Nephron (organoid): ENCODE measurements at regions not wholly inside any gene's neighbourhood (a gene's known extent, or its start where the extent isn't known, plus 50 kb on each side); places are given as distances from the start of the nearest gene placed in this dataset.
"Not testable (repeated sequence)": the region's sequence is repeated elsewhere in the genome, so short reads cannot be mapped to it uniquely, and the experiment has no call there.

Experiments
- H3K27ac Mint-ChIP-seq, 3 experiments: 2 replicates each; pipeline ENCODE4 v1.8.0; 2020; ENCODE audit warnings: mixed read lengths in 3 of 3, mild to moderate bottlenecking in 2 of 3, moderate library complexity in 1 of 3
- H3K27me3 Mint-ChIP-seq: 2 replicates; pipeline ENCODE4 v1.8.0; 2021; ENCODE audit warnings: low read depth, mild to moderate bottlenecking, moderate library complexity, mixed read lengths
- H3K36me3 Mint-ChIP-seq: 2 replicates; pipeline ENCODE4 v1.8.0; 2020; ENCODE audit warnings: low read depth, mixed read lengths
- H3K4me1 Mint-ChIP-seq: 2 replicates; pipeline ENCODE4 v1.8.0; 2020; ENCODE audit warnings: mixed read lengths
- H3K4me3 Mint-ChIP-seq, 3 experiments: 2 replicates each; pipeline ENCODE4 v1.8.0; 2020; ENCODE audit warnings: mild to moderate bottlenecking in 3 of 3, mixed read lengths in 3 of 3, moderate library complexity in 2 of 3
- H3K9me3 Mint-ChIP-seq: 2 replicates; pipeline ENCODE4 v1.8.0; 2020; ENCODE audit warnings: mixed read lengths
- TF ChIP-seq, protein P1 (sequence below), 3 experiments: fragments of 200-600 bp; sonication (generic); IDR thresholded peaks; one replicate each; pipeline ENCODE4 v1.5.0; 2021; ENCODE audit warnings: antibody characterized with exemption in 3 of 3; ENCODE audit not compliant: unreplicated experiment in 3 of 3

DNA sequence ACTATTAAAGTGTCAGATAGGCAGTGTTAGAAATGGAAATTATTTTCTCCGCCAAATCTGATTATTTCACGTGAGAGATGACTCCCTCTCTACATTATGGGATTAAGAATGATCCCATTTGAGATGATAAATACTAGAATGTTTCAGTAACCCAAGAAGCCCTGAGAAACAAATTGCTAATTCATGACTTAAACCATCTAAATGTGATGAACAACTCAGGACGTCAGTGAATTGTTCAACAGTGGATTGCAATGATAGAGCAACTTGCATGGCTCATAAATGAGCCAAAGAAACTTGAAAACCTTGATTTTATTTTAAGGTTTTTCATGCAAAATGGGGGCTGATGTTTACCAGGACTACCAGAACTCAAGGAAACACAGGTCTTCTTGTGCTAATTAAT is 350.5 kb upstream of the WWC1 start:
- Mint-ChIP-seq H3K4me1 (peaks cover 46% of the 10 kb centered on the region), H3K9me3 (no peaks in the 10 kb centered on the region), H3K27ac (no peak overlapping the region), H3K4me3 (no peak overlapping the region), H3K36me3 (no peaks in the 10 kb centered on the region), H3K27me3 (peaks cover 6% of the 10 kb centered on the region)
- TF ChIP-seq, protein P1, sequence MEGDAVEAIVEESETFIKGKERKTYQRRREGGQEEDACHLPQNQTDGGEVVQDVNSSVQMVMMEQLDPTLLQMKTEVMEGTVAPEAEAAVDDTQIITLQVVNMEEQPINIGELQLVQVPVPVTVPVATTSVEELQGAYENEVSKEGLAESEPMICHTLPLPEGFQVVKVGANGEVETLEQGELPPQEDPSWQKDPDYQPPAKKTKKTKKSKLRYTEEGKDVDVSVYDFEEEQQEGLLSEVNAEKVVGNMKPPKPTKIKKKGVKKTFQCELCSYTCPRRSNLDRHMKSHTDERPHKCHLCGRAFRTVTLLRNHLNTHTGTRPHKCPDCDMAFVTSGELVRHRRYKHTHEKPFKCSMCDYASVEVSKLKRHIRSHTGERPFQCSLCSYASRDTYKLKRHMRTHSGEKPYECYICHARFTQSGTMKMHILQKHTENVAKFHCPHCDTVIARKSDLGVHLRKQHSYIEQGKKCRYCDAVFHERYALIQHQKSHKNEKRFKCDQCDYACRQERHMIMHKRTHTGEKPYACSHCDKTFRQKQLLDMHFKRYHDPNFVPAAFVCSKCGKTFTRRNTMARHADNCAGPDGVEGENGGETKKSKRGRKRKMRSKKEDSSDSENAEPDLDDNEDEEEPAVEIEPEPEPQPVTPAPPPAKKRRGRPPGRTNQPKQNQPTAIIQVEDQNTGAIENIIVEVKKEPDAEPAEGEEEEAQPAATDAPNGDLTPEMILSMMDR (IDR thresholded peaks at IDR 0.05; ENCODE audit: unreplicated experiment in 3 of 3) = no peak

- not testable (repeated sequence) for H3K4me3 Mint-ChIP-seq, H3K27me3 Mint-ChIP-seq, H3K36me3 Mint-ChIP-seq, H3K27ac Mint-ChIP-seq, H3K9me3 Mint-ChIP-seq
- H3K4me1 Mint-ChIP-seq = peaks cover 52% of the 10 kb centered on the region
These were observed 349.9 kb upstream of the WWC1 start for GRCh38 chr5:167941556-167941955.

- Mint-ChIP-seq H3K4me3 (no peak overlapping the region), H3K4me1 (peaks cover 57% of the 10 kb centered on the region), H3K27me3 (no peaks in the 10 kb centered on the region), H3K27ac (no peak overlapping the region), H3K36me3 (no peaks in the 10 kb centered on the region), H3K9me3 (no peaks in the 10 kb centered on the region)
- TF ChIP-seq, protein P1 (IDR thresholded peaks at IDR 0.05; ENCODE audit: unreplicated experiment in 3 of 3) = no peak
These were observed 348.1 kb upstream of the WWC1 start for GRCh38 chr5:167943343-167943742.

DNA sequence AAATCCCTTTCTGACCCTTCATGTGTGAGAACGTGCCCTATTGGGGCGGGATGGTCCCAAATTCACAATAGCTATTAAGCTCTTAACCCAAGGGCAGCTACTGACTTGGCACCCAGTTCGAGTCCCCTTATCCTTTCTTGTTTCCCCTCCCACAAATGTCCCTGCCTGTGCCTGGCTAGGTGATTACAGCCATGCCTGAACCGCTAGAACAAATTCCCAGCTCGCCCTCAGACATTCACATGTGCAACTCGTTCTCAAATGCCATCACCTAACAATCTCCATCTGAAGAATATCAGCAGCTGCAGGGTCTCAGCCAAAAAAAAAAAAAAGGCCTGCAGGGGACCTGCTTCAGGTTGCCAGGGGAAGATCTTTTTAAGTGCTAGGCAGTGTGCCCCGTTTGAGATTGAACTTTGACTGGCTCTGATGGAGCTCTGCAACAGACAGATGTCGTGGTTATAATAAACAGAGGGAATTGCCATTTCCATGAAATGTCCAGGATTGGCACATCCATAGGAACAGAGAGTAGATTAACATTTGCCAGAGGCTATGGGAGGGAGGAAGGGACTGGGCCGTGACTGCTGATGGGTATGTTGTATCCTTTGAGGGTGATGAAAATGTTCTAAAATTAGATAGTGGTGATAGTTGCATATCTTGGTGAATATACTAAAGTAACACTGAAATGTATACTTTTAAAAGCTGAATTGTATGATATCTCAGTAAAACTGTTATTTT is 347.2 kb upstream of the WWC1 start:
- peaks cover 57% of the 10 kb centered on the region for H3K4me1 Mint-ChIP-seq
- H3K4me3 Mint-ChIP-seq = no peak overlapping the region
- no peaks in the 10 kb centered on the region for H3K36me3 Mint-ChIP-seq
- H3K9me3 Mint-ChIP-seq = no peaks in the 10 kb centered on the region
- TF ChIP-seq, protein P1 (IDR thresholded peaks at IDR 0.05; ENCODE audit: unreplicated experiment in 3 of 3) = no peak
- no peaks in the 10 kb centered on the region for H3K27me3 Mint-ChIP-seq
- peak overlapping the region in 1 of 3 experiments; percentile 4 for H3K27ac Mint-ChIP-seq

- Mint-ChIP-seq H3K4me1 (peaks cover 57% of the 10 kb centered on the region), H3K4me3 (peak overlapping the region in 1 of 3 experiments; percentile 6), H3K27me3 (no peaks in the 10 kb centered on the region), H3K27ac (peak overlapping the region; percentile 67 to 83 (median 82)), H3K36me3 (no peaks in the 10 kb centered on the region), H3K9me3 (no peaks in the 10 kb centered on the region)
- TF ChIP-seq, protein P1 (IDR thresholded peaks at IDR 0.05; ENCODE audit: unreplicated experiment in 3 of 3) = no peak
These were observed 345.7 kb upstream of the WWC1 start for GRCh38 chr5:167945542-167946384.

- TF ChIP-seq, protein P1 (IDR thresholded peaks at IDR 0.05; ENCODE audit: unreplicated experiment in 3 of 3) = no peak
- Mint-ChIP-seq H3K36me3 (no peaks in the 10 kb centered on the region), H3K9me3 (no peaks in the 10 kb centered on the region), H3K4me1 (peaks cover 62% of the 10 kb centered on the region), H3K27me3 (no peaks in the 10 kb centered on the region), H3K4me3 (no peak overlapping the region), H3K27ac (no peak overlapping the region)
These were observed 344.1 kb upstream of the WWC1 start for GRCh38 chr5:167947306-167947705.
